ENCODE measurements at regions not wholly inside any gene's neighbourhood (a gene's known extent, or its start where the extent isn't known, plus 50 kb on each side); places are given as distances from the start of the nearest gene placed in this dataset.

DNA sequence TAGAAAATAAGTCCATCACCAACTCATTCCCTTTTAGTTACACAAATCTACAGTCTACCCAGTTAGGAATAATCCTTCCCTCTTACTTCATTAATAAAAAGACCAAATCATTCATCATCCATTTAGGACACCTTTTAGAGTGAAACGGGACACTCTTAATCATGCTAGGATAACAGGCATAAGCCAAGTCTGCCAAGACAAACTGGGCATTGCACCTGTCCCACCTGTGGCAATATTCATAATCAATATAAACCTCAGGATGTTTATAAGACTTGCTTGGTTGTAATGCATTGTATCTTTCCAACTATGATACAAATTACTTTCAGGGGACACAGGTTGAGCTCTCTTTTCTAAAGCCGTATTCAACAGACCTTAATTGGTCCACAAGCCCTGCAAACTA, 82.7 kb upstream of the SH3BP4 start:
- TF ChIP-seq CTCF (IDR thresholded peaks at IDR 0.05): no peak
- no peak overlapping the region for H3K27ac ChIP-seq
- no peak for DNase-seq (ENCODE audit: low spot score)
- H3K4me3 ChIP-seq: no peak overlapping the region

GRCh38 chr2:234867882-234868285, 83.9 kb upstream of the SH3BP4 start:
- Histone ChIP-seq H3K27ac (no peak overlapping the region), H3K4me3 (no peak overlapping the region)
- no peak for DNase-seq (ENCODE audit: low spot score)
- TF ChIP-seq CTCF (IDR thresholded peaks at IDR 0.05): no peak

DNA sequence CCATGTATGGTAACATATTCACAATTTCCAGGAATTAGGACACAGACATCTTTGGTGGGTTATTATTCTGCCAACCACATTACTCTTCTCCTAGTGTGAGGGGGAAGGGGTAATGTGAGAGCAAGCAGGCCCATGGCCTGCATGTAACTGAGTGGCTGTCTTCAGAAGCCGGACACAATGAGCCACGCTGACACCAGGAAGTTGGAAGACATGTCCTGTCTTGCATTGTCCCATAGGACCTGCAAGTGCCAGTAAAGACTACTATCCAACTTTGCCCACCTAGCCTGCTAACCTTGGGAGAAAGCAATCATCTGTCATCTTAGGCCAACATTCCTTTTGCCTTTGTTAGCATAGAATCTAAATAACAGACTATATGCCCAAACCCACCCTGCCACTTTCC, 86.2 kb upstream of the SH3BP4 start:
- H3K27ac ChIP-seq: no peak overlapping the region

GRCh38 chr2:234865040-234865439, 86.8 kb upstream of the SH3BP4 start:
- DNase-seq (ENCODE audit: low spot score): no peak
- no peak overlapping the region for H3K4me3 ChIP-seq
- TF ChIP-seq CTCF (IDR thresholded peaks at IDR 0.05): no peak
- no peak overlapping the region for H3K27ac ChIP-seq

More for the DNA sequence above, 86.2 kb upstream of the SH3BP4 start:
- no peak overlapping the region for H3K4me3 ChIP-seq
- no peak for DNase-seq (ENCODE audit: low spot score)
- TF ChIP-seq CTCF (IDR thresholded peaks at IDR 0.05): no peak

- no peak overlapping the region for H3K4me3 ChIP-seq
- H3K27ac ChIP-seq: no peak overlapping the region
- no peak for TF ChIP-seq CTCF (IDR thresholded peaks at IDR 0.05)
- no peak for DNase-seq (ENCODE audit: low spot score)
These were observed 87.3 kb upstream of the SH3BP4 start for GRCh38 chr2:234864506-234864905.

GRCh38 chr2:234863043-234863934, 88.5 kb upstream of the SH3BP4 start:
- Histone ChIP-seq H3K27ac (no peak overlapping the region), H3K4me3 (no peak overlapping the region)
- DNase-seq (ENCODE audit: low spot score): no peak
- no peak for TF ChIP-seq CTCF (IDR thresholded peaks at IDR 0.05)

Data from coronary artery (tissue), 2 donors.